Activated B cell treated with CpG ODN at 0.5 μM for 24 hours (primary cell): ENCODE measurements at regions not wholly inside any gene's neighbourhood (a gene's known extent, or its start where the extent isn't known, plus 50 kb on each side); places are given as distances from the start of the nearest gene placed in this dataset.

Source experiments
- ATAC-seq: fragments of 200-7000 bp; cut with Tn5 transposase; one replicate; pipeline ENCODE4 v1.10.0; 2021; ENCODE audit warnings: low read depth, mild to moderate bottlenecking, moderate library complexity
- CTCF ChIA-PET: fragments of 350-600 bp; sonication (Branson Sonifier 250); formaldehyde crosslinking; loops from one replicate; lab custom pipeline; 2021; ENCODE audit warnings: antibody characterized with exemption; lab: Charles Lee
- POLR2A ChIA-PET: fragments of 350-600 bp; sonication (Branson Sonifier 250); formaldehyde crosslinking; loops from one replicate; lab custom pipeline; 2021; ENCODE audit warnings: antibody characterized with exemption; lab: Charles Lee
- DNase-seq: peaks from one replicate; pipeline ENCODE4 v3.0.0; 2022
- H3K27ac Mint-ChIP-seq: one replicate; pipeline ENCODE4 v1.8.0; 2020; ENCODE audit warnings: mixed read lengths
- H3K27me3 Mint-ChIP-seq: one replicate; pipeline ENCODE4 v1.8.0; 2021; ENCODE audit warnings: mixed read lengths
- H3K36me3 Mint-ChIP-seq: one replicate; pipeline ENCODE4 v1.8.0; 2021; ENCODE audit warnings: low read depth, mixed read lengths
- H3K4me1 Mint-ChIP-seq: one replicate; pipeline ENCODE4 v1.8.0; 2021; ENCODE audit warnings: mixed read lengths
- H3K4me3 Mint-ChIP-seq: one replicate; pipeline ENCODE4 v1.8.0; 2020; ENCODE audit warnings: mild to moderate bottlenecking, mixed read lengths
- H3K9me3 Mint-ChIP-seq: one replicate; pipeline ENCODE4 v1.8.0; 2020; ENCODE audit warnings: mixed read lengths
- CTCF ChIP-seq: fragments of 200-600 bp; IDR thresholded peaks from one replicate; pipeline ENCODE4 v1.8.0; 2022; ENCODE audit warnings: antibody characterized with exemption, mild to moderate bottlenecking
- intact Hi-C: fragments of 100-400 bp; cut with micrococcal nuclease; formaldehyde crosslinking; loops from one replicate; pipeline ENCODE4 v1.15.1; 2024

- no peaks in the 10 kb centered on the region for H3K9me3 Mint-ChIP-seq
- ATAC-seq (no peak), DNase-seq (no peak)
- no peak for TF ChIP-seq CTCF
- ChIA-PET CTCF (no interaction called here), POLR2A (no interaction called here)
- no peaks in the 10 kb centered on the region for H3K4me1 Mint-ChIP-seq
- no peaks in the 10 kb centered on the region for H3K36me3 Mint-ChIP-seq
- H3K27ac Mint-ChIP-seq, result no peak overlapping the region
- no peaks in the 10 kb centered on the region for H3K27me3 Mint-ChIP-seq
- intact Hi-C loops, result no loop called here
- no peak overlapping the region for H3K4me3 Mint-ChIP-seq
Measured at GRCh38 chr2:128615571-128615970, 296.9 kb upstream of the HS6ST1 start.

GRCh38 chr2:128617029-128617590 lies 298.4 kb upstream of the HS6ST1 start:
- no peak overlapping the region for H3K27ac Mint-ChIP-seq
- no peaks in the 10 kb centered on the region for H3K4me1 Mint-ChIP-seq
- no peaks in the 10 kb centered on the region for H3K9me3 Mint-ChIP-seq
- no peak for TF ChIP-seq CTCF
- intact Hi-C loops, result no loop called here
- ChIA-PET CTCF (no interaction called here), POLR2A (no interaction called here)
- no peak for ATAC-seq
- no peak overlapping the region for H3K4me3 Mint-ChIP-seq
- DNase-seq, result no peak
- no peaks in the 10 kb centered on the region for H3K36me3 Mint-ChIP-seq
- H3K27me3 Mint-ChIP-seq, result no peaks in the 10 kb centered on the region

GRCh38 chr2:128617661-128618060 lies 299.0 kb upstream of the HS6ST1 start:
- intact Hi-C loops, result no loop called here
- H3K4me3 Mint-ChIP-seq, result no peak overlapping the region
- no peaks in the 10 kb centered on the region for H3K27me3 Mint-ChIP-seq
- no peaks in the 10 kb centered on the region for H3K9me3 Mint-ChIP-seq
- H3K36me3 Mint-ChIP-seq, result no peaks in the 10 kb centered on the region
- H3K4me1 Mint-ChIP-seq, result no peaks in the 10 kb centered on the region
- ChIA-PET POLR2A (no interaction called here), CTCF (no interaction called here)
- ATAC-seq (no peak), DNase-seq (no peak)
- no peak for TF ChIP-seq CTCF
- H3K27ac Mint-ChIP-seq, result no peak overlapping the region

GRCh38 chr2:128618642-128619041 lies 300.0 kb upstream of the HS6ST1 start:
- TF ChIP-seq CTCF, result no peak
- no peak for ATAC-seq
- Mint-ChIP-seq H3K27me3 (no peaks in the 10 kb centered on the region), H3K27ac (no peak overlapping the region), H3K4me1 (no peaks in the 10 kb centered on the region), H3K36me3 (no peaks in the 10 kb centered on the region), H3K9me3 (no peaks in the 10 kb centered on the region), H3K4me3 (no peak overlapping the region)
- intact Hi-C loops, result no loop called here
- ChIA-PET CTCF (no interaction called here), POLR2A (no interaction called here)
- DNase-seq, result no peak

GRCh38 chr2:128619471-128620325 lies 301.0 kb upstream of the HS6ST1 start:
- no peak overlapping the region for H3K27ac Mint-ChIP-seq
- DNase-seq, result no peak
- ChIA-PET CTCF (no interaction called here), POLR2A (no interaction called here)
- H3K9me3 Mint-ChIP-seq, result no peaks in the 10 kb centered on the region
- no peak overlapping the region for H3K4me3 Mint-ChIP-seq
- no peaks in the 10 kb centered on the region for H3K27me3 Mint-ChIP-seq
- no peaks in the 10 kb centered on the region for H3K36me3 Mint-ChIP-seq
- no peaks in the 10 kb centered on the region for H3K4me1 Mint-ChIP-seq
- no peak for ATAC-seq
- intact Hi-C loops, result no loop called here
- TF ChIP-seq CTCF, result no peak
